ENCODE measurements at regions not wholly inside any gene's neighbourhood (a gene's known extent, or its start where the extent isn't known, plus 50 kb on each side); places are given as distances from the start of the nearest gene placed in this dataset.

GRCh38 chr7:36006636-36007229 lies 146.3 kb upstream of the EEPD1 start (continued):
- TF ChIP-seq, protein P1, sequence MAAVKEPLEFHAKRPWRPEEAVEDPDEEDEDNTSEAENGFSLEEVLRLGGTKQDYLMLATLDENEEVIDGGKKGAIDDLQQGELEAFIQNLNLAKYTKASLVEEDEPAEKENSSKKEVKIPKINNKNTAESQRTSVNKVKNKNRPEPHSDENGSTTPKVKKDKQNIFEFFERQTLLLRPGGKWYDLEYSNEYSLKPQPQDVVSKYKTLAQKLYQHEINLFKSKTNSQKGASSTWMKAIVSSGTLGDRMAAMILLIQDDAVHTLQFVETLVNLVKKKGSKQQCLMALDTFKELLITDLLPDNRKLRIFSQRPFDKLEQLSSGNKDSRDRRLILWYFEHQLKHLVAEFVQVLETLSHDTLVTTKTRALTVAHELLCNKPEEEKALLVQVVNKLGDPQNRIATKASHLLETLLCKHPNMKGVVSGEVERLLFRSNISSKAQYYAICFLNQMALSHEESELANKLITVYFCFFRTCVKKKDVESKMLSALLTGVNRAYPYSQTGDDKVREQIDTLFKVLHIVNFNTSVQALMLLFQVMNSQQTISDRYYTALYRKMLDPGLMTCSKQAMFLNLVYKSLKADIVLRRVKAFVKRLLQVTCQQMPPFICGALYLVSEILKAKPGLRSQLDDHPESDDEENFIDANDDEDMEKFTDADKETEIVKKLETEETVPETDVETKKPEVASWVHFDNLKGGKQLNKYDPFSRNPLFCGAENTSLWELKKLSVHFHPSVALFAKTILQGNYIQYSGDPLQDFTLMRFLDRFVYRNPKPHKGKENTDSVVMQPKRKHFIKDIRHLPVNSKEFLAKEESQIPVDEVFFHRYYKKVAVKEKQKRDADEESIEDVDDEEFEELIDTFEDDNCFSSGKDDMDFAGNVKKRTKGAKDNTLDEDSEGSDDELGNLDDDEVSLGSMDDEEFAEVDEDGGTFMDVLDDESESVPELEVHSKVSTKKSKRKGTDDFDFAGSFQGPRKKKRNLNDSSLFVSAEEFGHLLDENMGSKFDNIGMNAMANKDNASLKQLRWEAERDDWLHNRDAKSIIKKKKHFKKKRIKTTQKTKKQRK (IDR thresholded peaks at IDR 0.05; ENCODE audit: borderline replicate concordance, low read depth, low read length) = no peak
- no peak for TF ChIP-seq ZNF197 (CRISPR knock-in tag; IDR thresholded peaks at IDR 0.05; ENCODE audit: low read depth)
- TF ChIP-seq SMC3 (conservative IDR thresholded peaks at IDR 0.05; ENCODE audit: insufficient read depth, low read depth, low read length) = no peak
- no peak for TF ChIP-seq HDGF (IDR thresholded peaks at IDR 0.05)
- no peak for TF ChIP-seq XRCC3 (IDR thresholded peaks at IDR 0.05)
- no peak for TF ChIP-seq ETV6 (IDR thresholded peaks at IDR 0.05; ENCODE audit: borderline replicate concordance in 1 of 2, low read depth in 2 of 2, low read length in 1 of 2)
- TF ChIP-seq ETV6 (CRISPR knock-in tag; IDR thresholded peaks at IDR 0.05; ENCODE audit: borderline replicate concordance) = no peak
- no peak for TF ChIP-seq ZBTB9 (CRISPR knock-in tag; IDR thresholded peaks at IDR 0.05)
